H9 (cell line): ENCODE measurements at regions not wholly inside any gene's neighbourhood (a gene's known extent, or its start where the extent isn't known, plus 50 kb on each side); places are given as distances from the start of the nearest gene placed in this dataset.

Experiments used
- DNase-seq: peaks from one replicate; pipeline ENCODE4 v3.0.0-alpha.2; 2017
- H2AFZ ChIP-seq: one replicate; pipeline ENCODE4 v1.6.1; 2013; ENCODE audit warnings: mild to moderate bottlenecking, low read length, control low read depth, moderate library complexity
- H2AK5ac ChIP-seq: 2 replicates; pipeline ENCODE4 v1.6.1; 2013; ENCODE audit warnings: low read length, control low read depth, mixed read lengths; ENCODE audit not compliant: insufficient read length
- H2BK120ac ChIP-seq: one replicate; pipeline ENCODE4 v1.6.1; 2013; ENCODE audit warnings: low read depth, mild to moderate bottlenecking, low read length, control low read depth, inconsistent platforms; ENCODE audit not compliant: poor library complexity, severe bottlenecking
- H2BK12ac ChIP-seq: 2 replicates; pipeline ENCODE4 v1.6.1; 2013; ENCODE audit warnings: low read length, control low read depth, mixed read lengths, low read depth; ENCODE audit not compliant: insufficient read length
- H2BK15ac ChIP-seq: 2 replicates; pipeline ENCODE4 v1.6.1; 2013; ENCODE audit warnings: low read depth, low read length, control low read depth
- H2BK20ac ChIP-seq: one replicate; pipeline ENCODE4 v1.6.1; 2013; ENCODE audit warnings: low read depth, mild to moderate bottlenecking, low read length, control low read depth, inconsistent platforms; ENCODE audit not compliant: poor library complexity, severe bottlenecking
- H2BK5ac ChIP-seq: 2 replicates; pipeline ENCODE4 v1.6.1; 2013; ENCODE audit warnings: low read length, control low read depth, mixed read lengths; ENCODE audit not compliant: insufficient read length
- H3K14ac ChIP-seq: 2 replicates; pipeline ENCODE4 v1.6.1; 2013; ENCODE audit warnings: low read length, control low read depth; ENCODE audit not compliant: insufficient read depth
- H3K18ac ChIP-seq: 2 replicates; pipeline ENCODE4 v1.6.1; 2013; ENCODE audit warnings: low read depth, mild to moderate bottlenecking, mixed read lengths, low read length, control low read depth; ENCODE audit not compliant: insufficient read length
- H3K23ac ChIP-seq: 2 replicates; pipeline ENCODE4 v1.6.1; 2013; ENCODE audit warnings: low read length, control low read depth, mixed read lengths, low read depth; ENCODE audit not compliant: insufficient read length
- H3K23me2 ChIP-seq: 2 replicates; pipeline ENCODE4 v1.6.1; 2013; ENCODE audit warnings: low read depth, mild to moderate bottlenecking, mixed read lengths, low read length, control low read depth; ENCODE audit not compliant: insufficient read length, poor library complexity, severe bottlenecking
- H3K27ac ChIP-seq: 2 replicates; pipeline ENCODE4 v1.5.1; 2013; ENCODE audit warnings: low read length, control low read depth, mixed read lengths, low read depth; ENCODE audit not compliant: insufficient read length
- H3K27me3 ChIP-seq: 2 replicates; pipeline ENCODE4 v1.6.1; 2013; ENCODE audit warnings: low read length, control low read depth, inconsistent platforms; ENCODE audit not compliant: insufficient read depth
- H3K4ac ChIP-seq: 2 replicates; pipeline ENCODE4 v1.6.1; 2013; ENCODE audit warnings: low read depth, mild to moderate bottlenecking, control low read depth, inconsistent platforms, low read length, moderate library complexity
- H3K4me1 ChIP-seq: 2 replicates; pipeline ENCODE4 v1.6.1; 2013; ENCODE audit warnings: low read length, control low read depth, inconsistent platforms; ENCODE audit not compliant: insufficient read depth
- H3K4me2 ChIP-seq: 2 replicates; pipeline ENCODE4 v1.6.1; 2013; ENCODE audit warnings: low read length, control low read depth, mixed read lengths; ENCODE audit not compliant: insufficient read length, insufficient read depth
- H3K56ac ChIP-seq: 2 replicates; pipeline ENCODE4 v1.6.1; 2013; ENCODE audit warnings: low read depth, mild to moderate bottlenecking, mixed read lengths, low read length, control low read depth; ENCODE audit not compliant: insufficient read length
- H3K79me1 ChIP-seq: 2 replicates; pipeline ENCODE4 v1.6.1; 2013; ENCODE audit warnings: low read depth, mild to moderate bottlenecking, moderate library complexity, low read length, control low read depth, inconsistent platforms; ENCODE audit not compliant: insufficient read depth, poor library complexity, severe bottlenecking
- H3K79me2 ChIP-seq: 2 replicates; pipeline ENCODE4 v1.6.1; 2013; ENCODE audit warnings: low read length, control low read depth, inconsistent platforms; ENCODE audit not compliant: insufficient read depth
- H3K9ac ChIP-seq: 2 replicates; pipeline ENCODE4 v1.6.1; 2013; ENCODE audit warnings: low read length, control low read depth, mixed read lengths; ENCODE audit not compliant: insufficient read length; ENCODE audit errors: extremely low read depth
- H3K9me3 ChIP-seq: one replicate; pipeline ENCODE4 v1.6.1; 2013; ENCODE audit warnings: low read depth, low read length, inconsistent platforms; ENCODE audit not compliant: control insufficient read depth
- H3T11ph ChIP-seq: one replicate; pipeline ENCODE4 v1.6.1; 2013; ENCODE audit warnings: mild to moderate bottlenecking, low read length, control low read depth, inconsistent platforms
- H4K20me1 ChIP-seq: one replicate; pipeline ENCODE4 v1.6.1; 2013; ENCODE audit not compliant: control insufficient read depth, insufficient read length, insufficient read depth
- H4K5ac ChIP-seq: 2 replicates; pipeline ENCODE4 v1.6.1; 2013; ENCODE audit warnings: low read depth, mild to moderate bottlenecking, mixed read lengths, low read length, control low read depth; ENCODE audit not compliant: insufficient read length
- H4K8ac ChIP-seq: replicated peaks from 2 replicates; pipeline ENCODE4 v1.6.1; 2013; ENCODE audit warnings: low read length, control low read depth, mixed read lengths, low read depth; ENCODE audit not compliant: insufficient read length
- H4K91ac ChIP-seq: 2 replicates; pipeline ENCODE4 v1.6.1; 2013; ENCODE audit warnings: low read depth, mild to moderate bottlenecking, moderate library complexity, mixed read lengths, low read length, control low read depth; ENCODE audit not compliant: insufficient read length
- H3K27ac Mint-ChIP-seq, 3 experiments: 2 replicates in 2 of 3; 3 replicates in 1 of 3; pipeline ENCODE4 v1.8.0; 2020 to 2021; ENCODE audit warnings: mixed read lengths in 3 of 3, mild to moderate bottlenecking in 1 of 3, moderate library complexity in 1 of 3
- H3K27me3 Mint-ChIP-seq: 2 replicates; pipeline ENCODE4 v1.8.0; 2021; ENCODE audit warnings: low read depth, mild to moderate bottlenecking, moderate library complexity, mixed read lengths
- H3K36me3 Mint-ChIP-seq, 3 experiments: 2 replicates in 2 of 3; 3 replicates in 1 of 3; pipeline ENCODE4 v1.8.0; 2020 to 2021; ENCODE audit warnings: low read depth in 3 of 3, mixed read lengths in 3 of 3; ENCODE audit not compliant: insufficient read depth in 1 of 3
- H3K4me1 Mint-ChIP-seq, 2 experiments: 2 replicates each; pipeline ENCODE4 v1.8.0; 2020; ENCODE audit warnings: mixed read lengths in 2 of 2
- H3K4me3 Mint-ChIP-seq, 2 experiments: 2 replicates in 1 of 2; 3 replicates in 1 of 2; pipeline ENCODE4 v1.8.0; 2020 to 2021; ENCODE audit warnings: mild to moderate bottlenecking in 2 of 2, mixed read lengths in 2 of 2, moderate library complexity in 1 of 2
- H3K9me3 Mint-ChIP-seq, 2 experiments: 2 replicates in 1 of 2; 3 replicates in 1 of 2; pipeline ENCODE4 v1.8.0; 2020; ENCODE audit warnings: mild to moderate bottlenecking in 2 of 2, mixed read lengths in 2 of 2, moderate library complexity in 1 of 2
- WGBS: extraction: QIAGEN DNeasy Blood & Tissue Kit; methylation state at CpG from one replicate; pipeline ENCODE4 v1.1.7; 2013; ENCODE audit warnings: missing lambda C conversion rate, low lambda C conversion rate, mixed read lengths; ENCODE audit not compliant: insufficient read length; ENCODE audit errors: extremely low coverage; 5-methylcytosine and 5-hydroxymethylcytosine counted together
- TF ChIP-seq, protein P1 (sequence below): fragments of 200-600 bp; sonication (generic); conservative IDR thresholded peaks from 3 replicates; pipeline ENCODE4 v1.8.0; 2021; ENCODE audit warnings: antibody characterized with exemption, mild to moderate bottlenecking

DNA sequence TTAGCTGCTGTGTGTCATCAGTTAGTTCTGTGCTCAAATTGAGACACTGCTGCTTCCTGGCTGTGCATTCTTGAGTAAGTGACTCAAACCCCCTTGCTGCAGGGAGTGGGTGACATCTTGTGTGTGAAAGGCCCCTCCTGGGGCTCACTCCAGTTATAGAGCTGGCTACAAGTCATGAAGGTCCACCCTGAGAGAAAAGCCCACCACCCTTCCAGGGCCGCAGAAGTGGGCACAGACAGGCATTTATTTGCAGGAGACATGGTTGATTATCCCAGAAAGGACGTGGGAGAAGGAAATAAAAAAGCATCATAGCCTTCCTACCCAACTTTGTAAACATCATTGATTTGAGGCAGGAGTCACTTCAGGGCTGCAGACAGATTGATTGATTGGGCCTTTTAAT is 550.6 kb downstream of the MATN1 start:
- Histone ChIP-seq H3K9me3 (no peaks in the 10 kb centered on the region), H3T11ph (no peak overlapping the region), H3K23me2 (no peaks in the 10 kb centered on the region), H3K4ac (no peak overlapping the region), H4K5ac (no peak overlapping the region), H3K18ac (no peak overlapping the region), H4K20me1 (no peaks in the 10 kb centered on the region), H3K79me1 (no peaks in the 10 kb centered on the region), H3K14ac (no peak overlapping the region), H3K27ac (no peak overlapping the region), H4K8ac (no peak overlapping the region), H3K23ac (no peak overlapping the region), H3K27me3 (no peaks in the 10 kb centered on the region), H3K9ac (no peak overlapping the region), H2AK5ac (no peak overlapping the region), H3K79me2 (no peaks in the 10 kb centered on the region), H2BK12ac (no peak overlapping the region), H4K91ac (no peak overlapping the region), H3K56ac (no peak overlapping the region), H3K4me1 (no peaks in the 10 kb centered on the region), H3K4me2 (no peak overlapping the region), H2BK5ac (no peak overlapping the region), H2BK120ac (no peak overlapping the region), H2BK15ac (no peak overlapping the region), H2AFZ (no peak overlapping the region), H2BK20ac (no peak overlapping the region)
- no peaks in the 10 kb centered on the region for H3K36me3 Mint-ChIP-seq
- DNase-seq, result no peak
- H3K27ac Mint-ChIP-seq, result no peak overlapping the region
- WGBS, result no CpG with 5 or more reads among the region's 2 CpGs
- no peaks in the 10 kb centered on the region for H3K27me3 Mint-ChIP-seq
- H3K4me3 Mint-ChIP-seq, result no peak overlapping the region
- TF ChIP-seq, protein P1, sequence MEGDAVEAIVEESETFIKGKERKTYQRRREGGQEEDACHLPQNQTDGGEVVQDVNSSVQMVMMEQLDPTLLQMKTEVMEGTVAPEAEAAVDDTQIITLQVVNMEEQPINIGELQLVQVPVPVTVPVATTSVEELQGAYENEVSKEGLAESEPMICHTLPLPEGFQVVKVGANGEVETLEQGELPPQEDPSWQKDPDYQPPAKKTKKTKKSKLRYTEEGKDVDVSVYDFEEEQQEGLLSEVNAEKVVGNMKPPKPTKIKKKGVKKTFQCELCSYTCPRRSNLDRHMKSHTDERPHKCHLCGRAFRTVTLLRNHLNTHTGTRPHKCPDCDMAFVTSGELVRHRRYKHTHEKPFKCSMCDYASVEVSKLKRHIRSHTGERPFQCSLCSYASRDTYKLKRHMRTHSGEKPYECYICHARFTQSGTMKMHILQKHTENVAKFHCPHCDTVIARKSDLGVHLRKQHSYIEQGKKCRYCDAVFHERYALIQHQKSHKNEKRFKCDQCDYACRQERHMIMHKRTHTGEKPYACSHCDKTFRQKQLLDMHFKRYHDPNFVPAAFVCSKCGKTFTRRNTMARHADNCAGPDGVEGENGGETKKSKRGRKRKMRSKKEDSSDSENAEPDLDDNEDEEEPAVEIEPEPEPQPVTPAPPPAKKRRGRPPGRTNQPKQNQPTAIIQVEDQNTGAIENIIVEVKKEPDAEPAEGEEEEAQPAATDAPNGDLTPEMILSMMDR, result no peak
- H3K4me1 Mint-ChIP-seq, result peaks cover 3 to 14% of the 10 kb centered on the region in 2 experiments
- peaks cover 0 to 3% of the 10 kb centered on the region in 2 experiments; a peak in 2 of 5 replicates for H3K9me3 Mint-ChIP-seq
